ENCODE measurements at regions not wholly inside any gene's neighbourhood (a gene's known extent, or its start where the extent isn't known, plus 50 kb on each side); places are given as distances from the start of the nearest gene placed in this dataset.
"Not testable (repeated sequence)": the region's sequence is repeated elsewhere in the genome, so short reads cannot be mapped to it uniquely, and the experiment has no call there.

GRCh38 chr2:43146083-43146482 is 80.3 kb downstream of the ZFP36L2 start:
- DNase-seq: no peak

DNA sequence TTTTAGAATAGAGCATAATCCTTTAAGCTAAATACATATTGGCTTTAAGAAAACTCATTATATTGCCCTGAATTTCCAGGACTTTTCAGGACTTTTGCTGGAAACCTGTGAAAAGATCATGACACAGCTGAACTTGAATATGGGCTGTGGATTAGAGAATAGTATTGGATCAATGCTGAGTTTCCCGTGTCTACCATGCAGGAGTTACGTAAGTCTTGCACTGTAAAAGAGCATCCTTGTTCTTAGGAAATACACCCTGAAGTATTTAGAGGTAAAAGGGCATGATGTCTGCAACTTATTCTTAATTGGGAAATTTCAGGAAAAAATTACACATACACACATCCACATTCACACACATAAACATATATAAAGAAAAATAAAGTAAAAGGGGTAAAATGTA is 82.1 kb downstream of the ZFP36L2 start:
- DNase-seq: no peak

DNA sequence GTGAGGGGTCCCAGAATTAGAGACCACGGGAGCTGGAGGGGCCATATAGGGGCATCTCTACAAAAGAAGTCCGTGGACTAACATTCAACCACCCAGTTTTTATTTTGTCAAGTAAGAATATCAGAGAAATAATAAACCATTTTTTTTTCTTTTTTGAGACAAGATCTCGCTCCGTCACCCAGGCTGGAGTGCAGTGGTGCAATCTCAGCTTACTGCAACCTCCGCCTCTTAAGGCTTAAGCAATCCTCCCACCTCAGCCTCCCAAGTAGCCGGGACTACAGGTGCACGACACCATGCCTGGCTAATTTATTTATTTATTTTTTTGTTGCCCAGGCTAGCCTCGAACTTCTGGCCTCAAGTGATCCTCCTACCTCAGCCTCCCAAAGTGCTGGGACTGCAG is 82.7 kb downstream of the ZFP36L2 start:
- no peak for DNase-seq

- DNase-seq: no peak
Measured at GRCh38 chr2:43142921-43143438, 83.4 kb downstream of the ZFP36L2 start.

- not testable (repeated sequence) for DNase-seq
Measured at GRCh38 chr2:43141636-43142151, 84.7 kb downstream of the ZFP36L2 start.

GRCh38 chr2:43139996-43140621 is 86.3 kb downstream of the ZFP36L2 start:
- DNase-seq: no peak

DNA sequence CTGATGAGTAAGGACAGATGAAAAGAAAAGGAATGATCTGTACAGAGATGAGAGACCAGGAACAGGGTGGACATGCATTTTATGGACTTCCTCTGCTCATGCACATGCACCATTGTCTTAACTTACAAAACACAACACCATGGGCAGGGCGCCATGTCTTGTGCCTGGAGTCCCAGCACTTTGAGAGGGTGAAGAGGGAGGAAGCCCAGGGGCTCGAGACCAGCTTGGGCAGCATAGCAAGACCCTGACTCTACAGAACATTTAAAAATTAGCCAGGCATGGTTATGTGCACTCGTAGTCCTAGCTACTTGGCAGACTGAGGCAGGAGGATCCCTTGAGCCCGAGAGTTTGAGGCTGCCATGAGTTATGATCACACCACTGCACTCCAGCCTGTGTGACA is 86.9 kb downstream of the ZFP36L2 start:
- no peak for DNase-seq

GRCh38 chr2:43138441-43138840 is 88.0 kb downstream of the ZFP36L2 start:
- no peak for DNase-seq

DNA sequence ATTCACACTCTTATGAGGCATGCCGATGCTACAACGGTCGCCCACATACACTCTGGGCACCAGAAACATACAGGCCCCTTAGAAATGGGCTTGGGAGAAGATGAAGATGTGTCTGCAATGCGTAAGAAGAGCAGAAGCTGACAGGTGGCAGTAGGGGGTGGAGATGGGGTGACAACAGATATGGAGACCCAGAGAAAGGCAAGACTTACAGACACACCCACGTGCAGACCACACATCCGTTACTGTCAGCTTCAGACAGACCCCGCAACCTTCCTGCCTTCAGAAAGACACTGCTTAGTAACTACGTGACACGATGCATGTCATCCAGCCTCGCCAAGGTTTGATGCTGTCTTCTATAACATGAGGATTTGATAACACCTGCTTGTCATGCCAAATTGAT is 89.5 kb downstream of the ZFP36L2 start:
- peak; percentile 67 to 76 for DNase-seq

GRCh38 chr2:43136011-43136799 is 90.2 kb downstream of the ZFP36L2 start:
- no peak for DNase-seq

DNA sequence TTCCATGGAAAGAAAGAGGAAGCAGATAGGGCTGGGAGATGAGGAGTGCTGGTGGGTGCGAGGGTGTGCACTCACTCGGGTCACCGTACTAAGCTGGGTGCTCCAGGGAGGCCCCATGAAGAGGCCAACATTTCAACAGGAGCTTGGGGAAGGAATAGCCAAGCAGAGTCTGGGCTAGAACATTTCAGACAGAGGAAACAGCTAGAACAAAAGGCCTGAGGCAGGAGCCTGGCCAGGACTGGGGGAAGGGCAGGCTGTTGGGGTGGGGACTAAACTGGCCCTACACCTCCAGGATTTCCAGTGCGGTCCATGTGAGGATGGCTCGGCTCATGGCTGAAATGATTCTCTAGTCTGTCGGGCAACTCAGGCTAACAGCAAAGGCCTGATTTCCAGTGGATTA is 90.8 kb downstream of the ZFP36L2 start:
- DNase-seq: no peak

DNA sequence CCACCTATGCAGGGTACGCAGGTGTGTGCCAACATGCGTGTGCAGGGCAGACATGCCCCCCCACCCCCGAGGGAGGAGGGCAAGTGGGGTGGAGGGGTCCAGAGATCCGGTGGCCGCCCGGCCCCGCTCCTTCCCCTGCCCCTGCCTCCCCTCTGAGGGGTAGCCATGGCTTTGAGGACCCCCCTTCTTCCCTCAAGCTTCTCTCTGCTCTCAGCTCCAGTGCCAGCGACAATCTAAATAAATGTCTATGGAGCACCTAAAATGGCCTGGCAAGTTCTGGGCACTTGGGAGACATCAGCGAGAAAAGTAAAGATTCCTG is 91.9 kb downstream of the ZFP36L2 start:
- DNase-seq: no peak

DNA sequence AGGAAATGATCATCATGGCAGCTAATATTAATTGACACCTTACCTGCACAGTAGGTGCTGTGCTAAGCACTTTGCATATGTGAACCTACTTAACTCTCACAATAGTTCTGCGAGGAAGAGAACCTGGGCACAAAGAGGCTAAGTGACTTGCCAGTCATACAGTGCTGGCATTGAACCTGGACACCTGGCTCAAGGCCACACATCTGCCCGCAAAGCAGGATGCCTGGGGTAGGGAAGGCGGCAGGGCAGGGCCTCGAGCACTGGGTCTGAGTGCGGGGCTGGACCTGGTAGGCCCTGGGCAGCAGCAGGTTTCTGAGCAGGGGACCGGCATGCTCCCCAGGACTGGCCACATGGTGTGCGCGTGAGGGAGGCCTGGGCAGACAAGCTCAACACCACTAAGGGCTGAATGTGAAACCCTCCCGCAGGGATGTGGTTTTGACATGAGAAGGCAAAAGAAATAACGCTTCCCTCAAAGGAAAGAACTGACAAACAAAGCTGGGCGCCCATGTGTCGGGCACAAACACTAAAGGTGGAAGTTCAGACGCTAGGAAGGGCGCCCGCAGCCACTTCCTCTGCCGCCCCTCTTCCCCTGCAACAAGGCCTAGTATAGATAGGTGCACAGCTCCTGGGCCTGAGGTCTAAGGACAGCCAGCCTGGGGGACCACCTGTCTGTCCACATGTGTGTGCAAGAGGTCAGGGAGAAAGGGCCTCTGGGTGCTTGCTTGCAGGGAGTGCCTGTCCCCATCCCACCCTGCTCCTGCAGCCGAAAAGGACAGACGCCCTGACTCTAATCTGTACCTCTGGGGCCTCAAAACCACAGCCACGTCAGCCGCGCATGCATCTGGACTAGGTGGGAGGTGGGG is 92.5 kb downstream of the ZFP36L2 start:
- DNase-seq: peak; percentile 60

DNA sequence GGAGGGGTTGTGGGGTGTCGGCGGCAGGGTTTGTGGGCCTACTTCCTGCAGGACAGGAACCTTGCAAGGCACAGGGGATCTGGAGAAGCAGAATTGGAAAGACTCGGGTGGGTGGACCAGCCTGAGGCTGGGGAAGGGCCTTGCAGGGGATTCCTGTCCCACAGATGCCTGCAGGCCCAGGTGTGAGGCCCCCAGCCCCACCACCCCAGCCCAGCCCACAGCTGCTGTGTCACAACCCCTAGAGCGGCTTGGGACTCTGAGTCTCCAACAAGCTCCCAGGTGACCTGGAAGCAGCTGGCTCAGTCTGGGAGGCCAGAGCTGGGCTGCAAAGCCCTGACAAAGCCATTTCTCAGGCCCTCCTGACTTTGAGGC is 93.1 kb downstream of the ZFP36L2 start:
- no peak for DNase-seq

DNA sequence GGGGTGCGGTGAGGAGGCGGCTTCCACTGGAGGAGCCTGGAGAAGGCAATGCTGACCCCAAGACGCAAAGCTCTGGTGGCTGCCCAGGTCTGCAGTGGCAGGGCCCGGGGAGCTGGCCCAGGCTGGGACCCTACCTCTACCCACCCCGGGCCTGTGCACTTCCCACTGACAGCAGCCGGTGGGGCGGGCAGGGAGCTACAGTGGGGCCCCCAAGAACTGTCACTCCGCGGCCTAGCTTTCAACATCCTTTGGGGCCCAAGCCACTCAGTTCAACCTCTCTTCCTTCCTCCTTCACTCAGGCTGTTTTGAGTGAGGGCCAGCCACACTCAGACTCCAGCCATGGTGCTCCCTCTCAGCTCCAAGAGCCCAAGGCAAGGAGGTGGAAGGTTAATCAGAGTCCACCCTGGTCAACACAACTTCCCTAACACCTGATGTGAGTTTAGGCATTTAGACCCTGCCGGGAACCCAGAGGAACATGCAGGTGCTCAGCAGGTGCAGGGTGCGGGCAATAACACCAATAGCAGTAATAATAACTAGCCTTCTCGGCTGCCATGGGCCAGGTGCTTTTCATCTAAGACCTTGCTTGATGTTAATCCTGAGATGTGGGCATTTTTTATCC is 93.6 kb downstream of the ZFP36L2 start:
- DNase-seq: no peak

GRCh38 chr2:43131890-43132682 is 94.3 kb downstream of the ZFP36L2 start:
- DNase-seq: no peak

GRCh38 chr2:43131051-43131889 is 95.1 kb downstream of the ZFP36L2 start:
- peak; percentile 58 to 59 for DNase-seq

- no peak for DNase-seq
Measured at GRCh38 chr2:43130548-43130875, 95.9 kb downstream of the ZFP36L2 start.

- DNase-seq: no peak
Measured at GRCh38 chr2:43129676-43130547, 96.5 kb downstream of the ZFP36L2 start.

- no peak for DNase-seq
Measured at GRCh38 chr2:43128559-43128955, 97.8 kb downstream of the ZFP36L2 start.
